ENCODE measurements at regions not wholly inside any gene's neighbourhood (a gene's known extent, or its start where the extent isn't known, plus 50 kb on each side); places are given as distances from the start of the nearest gene placed in this dataset.

GRCh38 chr17:79164913-79165695 lies 90.5 kb downstream of the ENGASE start:
- no peak for DNase-seq (ENCODE audit: low spot score in 2 of 2)
- peaks cover 0 to 85% of the 10 kb centered on the region in 2 donors for H3K27me3 ChIP-seq
- TF ChIP-seq POLR2AphosphoS5 (IDR thresholded peaks at IDR 0.05) (no peak), CTCF (IDR thresholded peaks at IDR 0.05) (no peak), POLR2A (IDR thresholded peaks at IDR 0.05) (no peak)
- intact Hi-C loops (cut with DNase I; ENCODE audit: low total_unique reads): no loop called here
- no peak overlapping the region for H3K4me3 ChIP-seq
- no peaks in the 10 kb centered on the region for H3K9me3 ChIP-seq
- no peaks in the 10 kb centered on the region for H3K4me1 ChIP-seq
- H3K27ac ChIP-seq: no peak overlapping the region
- no peaks in the 10 kb centered on the region for H3K36me3 ChIP-seq

- Histone ChIP-seq H3K27me3 (peaks cover 0 to 87% of the 10 kb centered on the region in 2 donors), H3K36me3 (no peaks in the 10 kb centered on the region), H3K27ac (no peak overlapping the region), H3K9me3 (no peaks in the 10 kb centered on the region), H3K4me1 (no peaks in the 10 kb centered on the region), H3K4me3 (no peak overlapping the region)
- TF ChIP-seq CTCF (IDR thresholded peaks at IDR 0.05): no peak
- TF ChIP-seq POLR2A (IDR thresholded peaks at IDR 0.05): no peak
- no peak for TF ChIP-seq POLR2AphosphoS5 (IDR thresholded peaks at IDR 0.05)
- intact Hi-C loops (cut with DNase I; ENCODE audit: low total_unique reads): no loop called here
- DNase-seq (ENCODE audit: low spot score in 2 of 2): no peak
Measured at GRCh38 chr17:79164408-79164807, 89.8 kb downstream of the ENGASE start.

- TF ChIP-seq CTCF (IDR thresholded peaks at IDR 0.05) (no peak), POLR2A (IDR thresholded peaks at IDR 0.05) (no peak), POLR2AphosphoS5 (IDR thresholded peaks at IDR 0.05) (no peak)
- Histone ChIP-seq H3K4me1 (no peaks in the 10 kb centered on the region), H3K9me3 (no peaks in the 10 kb centered on the region), H3K4me3 (no peak overlapping the region), H3K36me3 (no peaks in the 10 kb centered on the region), H3K27me3 (peaks cover 0 to 87% of the 10 kb centered on the region in 2 donors), H3K27ac (no peak overlapping the region)
- intact Hi-C loops (cut with DNase I; ENCODE audit: low total_unique reads): no loop called here
- DNase-seq (ENCODE audit: low spot score in 2 of 2): no peak
Measured at GRCh38 chr17:79163071-79163470, 88.4 kb downstream of the ENGASE start.

DNA sequence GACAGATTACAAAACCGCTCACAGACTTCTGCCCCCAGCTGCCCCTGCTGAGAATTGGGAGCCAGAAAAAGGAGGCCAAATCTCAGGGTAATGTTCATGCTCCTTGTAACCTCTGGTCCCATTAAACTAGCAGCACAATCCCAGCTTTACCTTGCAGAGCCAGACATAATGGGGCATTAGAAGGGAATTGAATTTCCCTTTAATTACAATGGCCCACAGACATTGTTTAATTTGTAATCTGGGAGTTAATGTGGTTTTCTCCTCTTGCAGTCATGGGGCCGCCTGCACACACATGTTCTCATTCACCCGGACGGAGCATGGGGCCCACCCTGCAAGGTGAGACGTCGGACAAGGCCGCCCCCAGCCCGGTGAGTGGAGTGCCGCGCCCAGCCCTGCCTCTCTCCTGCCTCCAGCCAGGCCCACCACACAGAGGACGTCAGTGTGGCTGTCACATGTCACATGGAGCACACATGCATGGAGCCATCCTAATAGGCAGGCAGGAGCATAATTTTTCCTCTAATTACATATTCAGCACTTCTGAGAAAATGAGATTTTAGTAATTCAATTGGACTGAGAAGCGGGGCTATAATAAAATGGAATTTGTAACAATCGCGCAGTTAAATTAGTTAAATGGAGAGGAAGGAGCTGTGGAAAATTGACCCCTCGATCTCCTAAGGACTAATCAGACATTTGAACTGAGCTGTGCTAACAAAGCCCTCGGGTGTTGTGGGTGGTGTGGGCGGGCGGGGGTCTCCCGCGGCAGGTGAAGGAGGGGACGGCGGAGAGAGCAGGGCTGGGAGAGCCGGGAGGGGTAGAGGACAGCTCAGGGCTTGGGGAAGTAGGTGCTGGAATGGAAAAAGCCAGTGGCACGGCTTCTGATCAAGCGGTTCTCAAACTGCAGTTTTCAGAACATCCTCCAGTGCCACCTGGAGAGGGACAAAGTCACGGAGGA lies 87.7 kb downstream of the ENGASE start:
- no peak for DNase-seq (ENCODE audit: low spot score in 2 of 2)
- H3K27me3 ChIP-seq: peaks cover 0 to 87% of the 10 kb centered on the region in 2 donors
- TF ChIP-seq CTCF (IDR thresholded peaks at IDR 0.05) (no peak), POLR2AphosphoS5 (IDR thresholded peaks at IDR 0.05) (no peak)

More for the DNA sequence above, 87.7 kb downstream of the ENGASE start:
- Histone ChIP-seq H3K4me1 (no peaks in the 10 kb centered on the region), H3K9me3 (no peaks in the 10 kb centered on the region), H3K27ac (no peak overlapping the region), H3K4me3 (no peak overlapping the region), H3K36me3 (no peaks in the 10 kb centered on the region)
- intact Hi-C loops (cut with DNase I; ENCODE audit: low total_unique reads): no loop called here

All from breast epithelium (tissue), 4 donors.